ENCODE measurements at regions not wholly inside any gene's neighbourhood (a gene's known extent, or its start where the extent isn't known, plus 50 kb on each side); places are given as distances from the start of the nearest gene placed in this dataset.

DNA sequence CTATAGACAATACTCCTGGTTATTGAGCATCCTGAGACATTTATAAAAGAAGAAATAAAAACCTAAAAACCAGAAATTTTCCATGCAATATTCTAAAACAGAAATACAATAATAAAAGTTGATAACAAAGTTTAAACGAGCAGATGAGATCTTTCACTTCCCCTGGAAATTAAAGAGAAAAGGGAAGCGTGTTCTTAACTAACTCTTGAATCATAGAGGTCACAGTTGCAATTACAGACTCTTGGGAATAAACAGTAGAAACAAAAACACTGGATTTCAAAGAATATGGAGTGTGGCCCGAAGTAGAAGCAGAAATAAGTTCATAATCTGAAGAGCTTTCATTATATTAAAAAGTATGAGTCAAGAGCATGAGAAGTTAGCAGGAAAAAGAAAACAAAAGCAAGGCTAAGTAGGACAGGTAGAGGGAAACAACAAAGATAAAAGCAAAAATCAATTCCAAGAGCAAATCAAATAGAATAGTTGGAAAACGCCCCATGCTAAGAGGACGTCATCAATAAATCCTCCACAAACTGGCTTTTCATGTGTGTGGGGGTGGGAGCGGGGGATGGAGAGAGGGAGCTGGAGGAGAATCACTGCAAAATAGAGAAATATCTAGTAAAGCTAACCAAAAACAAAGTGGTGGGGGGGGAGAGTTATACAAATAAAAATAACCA lies 55.2 kb upstream of the C10orf71 start:
- ATAC-seq (no peak), DNase-seq (ENCODE audit: low spot score in 2 of 2) (no peak)
- Mint-ChIP-seq H3K9me3 (peaks cover 6% of the 10 kb centered on the region in 2 donors), H3K27ac (no peak overlapping the region), H3K36me3 (peaks cover 4 to 6% of the 10 kb centered on the region in 2 donors)

DNA sequence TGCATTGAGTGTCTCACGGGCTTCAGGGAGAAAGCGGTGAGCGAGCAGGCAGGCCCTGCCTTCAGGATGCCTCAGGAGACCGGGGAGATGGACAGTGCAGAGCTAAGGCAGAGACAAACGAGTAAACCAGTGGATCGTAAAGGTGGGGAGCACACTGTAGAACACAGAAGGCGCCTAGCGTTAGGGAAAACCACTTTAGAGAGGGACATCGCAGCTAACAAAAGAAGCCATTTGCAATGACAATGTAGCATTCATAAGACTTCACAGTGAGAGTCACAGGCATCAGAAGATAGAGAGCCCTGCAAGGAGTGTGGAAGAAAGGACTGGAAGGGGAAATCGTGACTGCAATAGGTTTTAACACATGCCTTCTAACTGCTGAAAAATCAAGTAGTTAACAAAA lies 54.9 kb upstream of the TMEM273 start:
- Mint-ChIP-seq H3K9me3 (peaks cover under 1 to 6% of the 10 kb centered on the region in 2 donors), H3K36me3 (peaks cover under 1 to 2% of the 10 kb centered on the region in 2 donors), H3K27ac (no peak overlapping the region)
- DNase-seq (ENCODE audit: low spot score in 2 of 2) (no peak), ATAC-seq (no peak)

GRCh38 chr10:49242604-49243003 lies 54.4 kb upstream of the TMEM273 start:
- Mint-ChIP-seq H3K36me3 (no peaks in the 10 kb centered on the region), H3K9me3 (peaks cover 0 to 6% of the 10 kb centered on the region in 2 donors), H3K27ac (no peak overlapping the region)
- DNase-seq (ENCODE audit: low spot score in 2 of 2): no peak
- no peak for ATAC-seq

DNA sequence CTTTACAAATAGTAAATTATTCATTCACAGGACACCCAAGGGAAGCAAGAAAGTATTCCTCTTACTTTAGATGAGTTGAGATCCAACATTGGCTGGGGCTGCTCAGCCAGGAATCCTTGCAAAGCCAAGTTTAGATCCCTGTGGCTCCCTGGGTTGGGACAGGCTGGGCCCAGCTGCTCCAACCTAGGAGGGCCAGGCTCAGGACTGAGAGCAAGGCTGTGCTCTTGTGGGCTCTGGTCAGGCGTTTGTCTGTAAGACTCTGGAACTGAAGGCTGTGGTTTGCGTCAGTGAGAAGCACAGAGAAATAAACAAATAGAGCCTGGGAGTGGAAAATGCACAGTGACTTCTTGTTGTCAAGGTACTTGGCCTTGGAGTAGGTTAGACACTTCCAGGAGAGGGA lies 53.2 kb upstream of the TMEM273 start:
- DNase-seq (ENCODE audit: low spot score in 2 of 2) (no peak), ATAC-seq (no peak)
- Mint-ChIP-seq H3K36me3 (no peaks in the 10 kb centered on the region), H3K9me3 (peaks cover 0 to 3% of the 10 kb centered on the region in 2 donors), H3K27ac (peak overlapping the region in 1 of 2 donors; percentile 73)

- Mint-ChIP-seq H3K27ac (no peak overlapping the region), H3K36me3 (no peaks in the 10 kb centered on the region), H3K9me3 (peaks cover 0 to 3% of the 10 kb centered on the region in 2 donors)
- ATAC-seq (no peak), DNase-seq (ENCODE audit: low spot score in 2 of 2) (no peak)
Measured at GRCh38 chr10:49240946-49241345, 52.8 kb upstream of the TMEM273 start.
